SK-MEL-5 (cell line): ENCODE measurements at regions not wholly inside any gene's neighbourhood (a gene's known extent, or its start where the extent isn't known, plus 50 kb on each side); places are given as distances from the start of the nearest gene placed in this dataset.
"Not testable (repeated sequence)": the region's sequence is repeated elsewhere in the genome, so short reads cannot be mapped to it uniquely, and the experiment has no call there.

Source experiments
- DNase-seq: peaks from one replicate; pipeline ENCODE4 v3.0.0-alpha.2; 2016; ENCODE audit warnings: low read depth, low spot score
- in situ Hi-C: cut with HindIII; loops from 2 replicates; pipeline ENCODE4 v1.10.0; 2016; ENCODE audit warnings: low sequenced_read_pairs, high pct_unique_total_duplicates, low pct_unique_long_range_greater_than_20kb

DNA sequence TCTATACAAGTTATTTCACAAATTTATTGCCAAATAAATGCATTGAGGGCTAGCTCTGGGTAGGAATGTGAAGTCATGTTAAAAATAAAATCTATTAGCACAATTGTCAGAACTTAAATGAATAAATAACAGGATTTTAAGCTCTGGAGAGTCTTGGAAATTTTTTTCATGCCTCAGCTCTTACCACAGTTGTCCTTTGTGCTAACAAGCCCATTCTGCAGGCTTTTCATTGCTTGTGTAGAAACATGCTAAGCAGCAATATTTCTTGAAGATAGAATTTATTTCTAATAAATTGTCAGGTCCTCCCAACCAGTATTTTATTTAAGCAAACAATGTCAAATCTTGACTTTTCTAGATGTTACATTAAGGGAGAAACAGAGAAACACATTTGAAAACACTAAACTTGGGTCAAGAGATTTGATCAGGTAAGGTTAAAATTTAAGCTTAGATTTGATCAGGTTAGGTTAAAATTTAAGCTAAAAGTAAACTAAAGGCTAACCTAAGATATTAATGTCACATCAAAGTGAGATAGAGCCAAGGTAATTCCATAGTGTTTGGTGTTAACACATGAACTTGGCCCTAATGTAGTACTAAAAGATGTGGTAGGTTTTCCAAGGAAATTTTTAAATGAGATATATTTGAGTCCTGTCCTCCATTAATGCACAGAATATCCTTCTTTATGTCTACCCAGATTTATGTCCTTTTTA is 179.1 kb upstream of the IL1RAPL1 start:
- DNase-seq, result no peak
- in situ Hi-C loops, result no loop called here

DNA sequence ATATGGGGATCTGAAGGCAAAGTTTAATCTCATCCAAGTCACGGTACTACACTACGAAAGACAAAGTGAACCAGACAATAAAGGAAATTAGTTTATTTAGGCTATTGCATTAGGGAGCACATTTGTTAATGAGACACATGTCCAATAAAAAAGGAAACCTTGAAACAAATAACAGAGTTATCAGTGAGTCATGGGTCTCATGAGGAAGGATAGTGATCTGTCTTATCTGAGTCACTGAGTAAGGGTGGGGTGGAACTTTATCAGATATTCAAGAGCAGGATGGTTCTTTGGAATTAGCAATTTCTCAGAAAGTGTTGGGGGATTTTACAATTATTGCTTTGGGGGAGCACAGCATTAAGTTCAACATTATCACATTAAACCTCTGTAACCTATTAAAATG is 188.9 kb upstream of the IL1RAPL1 start:
- DNase-seq, result no peak
- in situ Hi-C loops, result no loop called here

DNA sequence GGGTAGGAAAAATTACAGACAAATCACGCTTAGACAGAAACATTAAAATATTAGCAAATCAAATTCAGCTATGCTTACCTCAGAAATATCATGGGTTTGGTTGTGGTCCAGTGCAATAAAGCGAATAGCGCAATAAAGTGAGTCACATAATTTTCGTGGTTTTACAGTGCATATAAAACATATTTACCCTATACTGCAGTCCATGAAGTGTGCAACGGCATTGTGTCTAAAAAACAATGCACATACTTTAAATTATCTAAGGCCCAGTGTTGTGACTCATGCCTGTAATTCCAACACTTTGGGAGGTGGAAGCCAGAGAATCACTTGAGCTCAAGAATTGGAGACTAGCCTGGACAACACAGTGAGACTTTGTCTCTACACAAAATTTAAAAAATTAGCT is 195.7 kb upstream of the IL1RAPL1 start:
- no peak for DNase-seq
- in situ Hi-C loops, result no loop called here

DNA sequence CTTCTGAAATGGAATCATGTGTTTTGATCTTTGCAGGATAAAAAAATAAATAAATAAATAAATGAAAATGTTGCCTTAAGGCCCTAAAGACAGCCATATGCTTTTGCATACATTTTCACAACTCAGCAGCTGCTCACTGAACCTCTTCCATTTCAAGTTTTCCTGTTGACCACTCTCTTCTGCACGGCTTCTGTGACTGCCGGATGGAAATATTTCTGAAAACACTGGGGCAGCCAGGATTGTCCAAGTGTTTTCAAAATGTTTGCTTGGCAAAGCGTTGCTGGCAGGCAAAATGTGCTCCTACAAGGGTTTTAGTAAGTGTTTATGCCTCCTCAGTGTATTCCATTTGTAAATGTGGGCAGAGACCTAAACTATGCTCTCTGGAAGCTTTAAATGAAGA is 208.1 kb upstream of the IL1RAPL1 start:
- in situ Hi-C loops, result no loop called here
- DNase-seq, result no peak

DNA sequence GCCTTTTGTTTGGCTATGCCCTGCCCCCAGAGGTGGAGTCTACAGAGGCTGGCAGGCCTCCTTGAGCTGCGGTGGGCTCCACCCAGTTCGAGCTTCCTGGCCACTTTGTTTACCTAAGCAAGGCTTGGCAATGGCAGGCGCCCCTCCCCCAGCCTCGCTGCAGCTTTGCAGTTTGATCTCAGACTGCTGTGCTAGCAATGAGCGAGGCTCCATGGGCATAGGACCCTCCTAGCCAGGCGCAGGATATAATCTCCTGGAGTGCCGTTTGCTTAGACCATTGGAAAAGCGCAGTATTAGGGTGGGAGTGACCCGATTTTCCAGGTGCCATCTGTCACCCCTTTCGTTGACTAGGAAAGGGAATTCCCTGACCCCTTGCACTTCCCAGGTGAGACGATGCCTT is 219.6 kb upstream of the IL1RAPL1 start:
- DNase-seq, result not testable (repeated sequence)

DNA sequence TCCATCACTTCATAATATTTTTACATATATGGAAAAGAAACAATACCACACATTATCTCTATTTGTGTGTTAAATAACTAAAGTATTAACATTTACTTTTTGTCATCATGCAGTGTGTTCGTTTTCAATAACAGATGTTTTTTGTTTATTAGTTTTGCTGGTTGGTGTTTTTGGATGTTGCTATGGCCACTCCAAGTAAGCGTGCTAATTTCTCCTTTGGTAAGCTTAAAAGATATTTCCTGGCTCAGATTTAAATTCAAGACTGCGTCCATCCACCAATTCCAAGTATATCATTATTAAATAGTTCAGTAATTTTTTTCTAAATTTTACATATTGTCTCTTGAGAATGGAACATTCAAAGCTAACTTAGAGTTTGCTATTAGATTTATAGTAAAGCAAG is 235.4 kb upstream of the IL1RAPL1 start:
- no peak for DNase-seq
- in situ Hi-C loops, result no loop called here

More for the DNA sequence above, 219.6 kb upstream of the IL1RAPL1 start:
- in situ Hi-C loops, result not testable (repeated sequence)

DNA sequence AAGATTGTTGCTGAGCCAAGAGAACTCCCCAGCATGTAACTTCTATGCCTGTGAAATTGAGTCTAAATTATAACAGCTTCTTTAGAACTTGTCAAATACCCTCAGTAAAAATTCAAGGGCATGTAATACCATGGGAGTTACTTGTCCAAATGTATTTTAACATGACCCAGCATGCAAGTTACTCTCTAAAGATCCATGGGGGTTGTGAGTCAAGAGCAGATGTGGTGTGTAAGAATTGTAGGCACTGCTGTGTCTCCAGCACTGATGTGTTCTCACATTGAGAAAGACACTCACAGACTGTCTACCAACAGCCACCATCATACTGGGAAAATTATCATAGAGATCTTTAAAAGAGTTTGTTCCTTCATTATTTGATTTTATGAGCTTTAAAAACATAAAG is 237.4 kb upstream of the IL1RAPL1 start:
- in situ Hi-C loops, result no loop called here

DNA sequence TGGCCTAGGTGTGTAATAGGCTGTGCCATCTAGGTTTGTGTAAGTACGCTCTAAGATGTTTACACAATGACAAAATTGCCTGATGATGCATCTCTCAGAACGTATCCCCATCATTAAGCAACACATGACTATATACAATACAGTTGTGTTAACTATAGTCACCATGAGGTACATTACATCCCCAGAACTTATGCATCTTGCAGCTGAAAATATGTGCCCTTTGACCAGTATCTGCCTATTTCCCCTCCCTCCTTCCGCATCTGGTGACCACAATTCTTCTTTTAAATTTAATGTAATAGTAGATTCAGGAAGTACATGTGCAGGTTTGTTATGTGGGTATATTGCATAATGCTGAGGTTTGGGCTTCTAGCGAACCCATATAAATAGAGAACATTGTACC is 239.8 kb upstream of the IL1RAPL1 start:
- DNase-seq, result no peak
- in situ Hi-C loops, result no loop called here

More for the DNA sequence above, 237.4 kb upstream of the IL1RAPL1 start:
- no peak for DNase-seq

DNA sequence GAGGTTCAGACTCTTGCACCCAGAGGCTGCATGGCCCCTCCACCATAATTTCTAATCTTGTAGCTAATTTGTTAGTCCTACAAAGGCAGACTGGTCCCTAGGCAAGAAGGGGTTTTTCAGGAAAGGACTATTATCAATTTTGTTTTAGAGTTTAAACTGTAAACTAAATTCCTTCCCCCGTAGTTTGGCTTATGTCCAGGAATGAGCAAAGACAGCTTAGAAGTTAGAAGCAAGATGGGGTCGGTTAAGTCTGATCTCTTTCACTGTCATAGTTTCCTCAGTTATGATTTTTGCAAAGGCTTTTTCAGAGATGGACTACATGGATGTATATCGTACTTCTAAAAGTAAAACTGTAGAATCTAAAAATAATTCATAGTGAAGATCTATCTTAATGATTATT is 258.1 kb upstream of the IL1RAPL1 start:
- in situ Hi-C loops, result no loop called here

DNA sequence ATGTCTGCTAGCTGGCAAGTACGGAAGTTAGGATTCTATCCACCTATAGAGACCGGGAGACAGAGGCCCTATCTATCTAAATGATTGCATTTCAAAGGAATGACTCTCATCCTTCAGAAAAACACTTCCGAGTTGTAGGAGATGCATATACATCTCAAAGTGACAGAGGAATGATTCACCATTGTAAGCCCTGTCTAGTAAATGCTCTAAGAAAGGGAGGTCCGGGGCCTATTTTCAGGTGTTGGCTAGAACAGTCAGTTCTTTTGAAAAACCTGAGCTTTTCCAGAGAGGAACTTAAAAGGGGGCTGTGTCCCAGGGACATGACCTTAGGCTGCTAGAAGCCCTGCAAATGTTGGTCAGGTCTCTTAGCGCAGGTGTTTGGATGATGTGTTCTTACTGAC is 262.9 kb upstream of the IL1RAPL1 start:
- in situ Hi-C loops, result no loop called here
- DNase-seq, result no peak

More for the DNA sequence above, 258.1 kb upstream of the IL1RAPL1 start:
- DNase-seq, result no peak

DNA sequence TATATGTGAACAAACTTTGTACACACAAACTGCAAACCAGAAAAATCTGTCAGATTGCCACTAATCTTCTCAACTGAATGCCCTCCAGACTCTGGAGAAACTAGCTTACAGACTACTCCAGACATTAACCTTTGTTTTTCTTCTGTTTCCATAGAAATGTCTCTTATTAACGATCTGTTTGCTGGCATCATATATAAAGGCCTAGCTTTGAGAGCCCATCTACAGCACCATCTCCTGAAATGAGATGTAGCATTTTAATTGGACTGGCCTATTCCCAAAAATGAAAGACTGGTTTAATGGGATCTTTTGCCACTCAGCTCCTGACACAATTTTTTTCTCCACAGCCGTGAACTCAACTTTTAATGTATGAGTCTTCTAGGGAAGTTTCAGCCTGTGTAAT is 266.0 kb upstream of the IL1RAPL1 start:
- DNase-seq, result no peak
- in situ Hi-C loops, result no loop called here

DNA sequence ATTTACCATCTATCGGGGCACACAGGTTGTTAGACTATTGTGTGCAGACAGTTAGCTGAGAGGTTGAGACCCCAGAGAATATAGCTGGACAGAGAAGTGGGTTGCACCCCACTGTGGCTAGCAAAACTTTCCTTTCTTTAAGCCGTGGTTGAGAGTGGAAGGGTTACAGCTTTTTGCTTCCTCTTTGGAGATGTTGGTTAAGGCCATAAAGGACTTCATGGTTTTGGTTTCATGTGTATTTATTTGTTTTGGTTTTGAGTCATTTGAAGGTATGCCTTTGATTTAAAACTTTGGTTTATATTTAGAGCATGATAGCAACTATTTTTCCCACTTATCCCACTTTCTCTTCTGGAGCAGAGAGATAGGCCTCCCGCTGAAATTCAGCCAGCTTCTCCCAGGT is 274.3 kb upstream of the IL1RAPL1 start:
- DNase-seq, result no peak
- in situ Hi-C loops, result no loop called here

DNA sequence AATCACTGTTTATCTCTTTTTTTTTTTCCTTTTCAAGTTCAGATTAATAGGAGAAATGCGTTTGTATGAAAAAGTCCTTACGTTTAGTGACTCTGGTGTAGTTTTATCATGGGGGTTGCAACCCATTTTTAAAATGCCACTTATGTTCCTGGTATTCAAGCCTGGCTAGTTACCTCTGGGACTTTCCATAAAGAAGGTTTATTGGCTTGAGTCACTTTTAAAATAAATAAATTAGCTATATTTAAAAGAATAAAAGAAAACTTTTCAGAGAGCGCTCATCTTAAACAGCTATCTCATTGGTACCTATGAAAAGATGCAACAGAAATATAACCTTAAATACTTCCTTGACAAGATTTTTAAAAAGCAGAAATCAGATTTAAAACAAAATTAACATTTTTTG is 275.0 kb upstream of the IL1RAPL1 start:
- in situ Hi-C loops, result no loop called here
- DNase-seq, result no peak

DNA sequence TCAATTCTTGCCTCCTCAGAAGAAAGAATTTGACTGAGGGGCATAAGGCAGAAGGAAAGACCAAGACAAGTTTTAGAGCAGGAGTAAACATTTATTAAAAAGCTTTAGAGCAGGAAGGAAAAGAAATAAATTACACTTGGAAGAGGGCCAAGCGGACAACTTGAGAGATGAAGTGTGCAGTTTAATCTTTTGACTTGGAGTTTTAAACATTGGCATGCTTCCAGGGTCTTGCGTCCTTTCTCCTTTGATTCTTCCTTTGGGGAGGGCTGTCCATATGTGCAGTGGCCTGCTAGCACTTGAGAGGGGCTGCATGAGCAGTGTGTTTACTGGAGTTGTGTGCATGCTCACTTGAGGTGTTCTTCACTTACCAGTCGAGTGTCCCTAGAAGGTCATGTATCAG is 275.8 kb upstream of the IL1RAPL1 start:
- DNase-seq, result no peak
- in situ Hi-C loops, result no loop called here

DNA sequence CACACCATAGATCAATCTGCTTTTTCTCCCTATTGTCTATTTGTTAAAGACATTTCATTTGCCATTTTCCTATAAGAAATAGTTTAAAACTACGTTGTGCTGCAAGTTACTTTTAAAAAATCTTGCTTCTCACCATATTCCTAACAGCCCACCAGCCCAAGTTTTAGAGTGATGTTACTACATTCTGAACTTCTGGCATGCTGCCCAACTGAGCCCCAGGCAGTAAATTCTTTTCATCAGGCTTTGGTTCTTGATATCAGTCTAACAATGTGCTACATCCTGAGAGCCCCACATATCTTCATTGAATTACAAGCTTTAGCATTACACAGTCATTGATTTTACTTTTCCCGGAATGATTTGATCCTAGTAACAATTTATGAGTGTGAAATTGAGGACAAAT is 283.8 kb upstream of the IL1RAPL1 start:
- in situ Hi-C loops, result no loop called here
- DNase-seq, result no peak

DNA sequence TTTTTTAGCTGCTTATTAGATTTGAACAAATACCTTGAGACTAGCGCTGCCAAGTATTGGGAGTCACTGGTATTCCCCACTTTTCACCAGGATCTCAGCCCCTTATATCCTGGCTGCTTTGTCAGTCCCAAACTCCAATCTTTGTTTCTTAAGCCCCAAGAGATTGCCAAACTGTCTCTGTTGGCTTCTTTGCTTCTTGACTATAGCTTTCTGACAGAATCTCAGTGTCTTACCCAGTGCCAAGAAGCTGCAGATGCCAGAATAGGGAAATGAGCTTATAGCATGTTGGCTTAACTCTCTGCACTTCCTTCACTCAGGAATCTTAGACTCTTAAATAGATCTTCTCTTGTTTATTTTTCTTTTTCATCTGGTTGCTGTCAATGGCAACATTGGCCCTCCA is 297.5 kb upstream of the DCAF8L1 start:
- in situ Hi-C loops, result no loop called here
- no peak for DNase-seq

DNA sequence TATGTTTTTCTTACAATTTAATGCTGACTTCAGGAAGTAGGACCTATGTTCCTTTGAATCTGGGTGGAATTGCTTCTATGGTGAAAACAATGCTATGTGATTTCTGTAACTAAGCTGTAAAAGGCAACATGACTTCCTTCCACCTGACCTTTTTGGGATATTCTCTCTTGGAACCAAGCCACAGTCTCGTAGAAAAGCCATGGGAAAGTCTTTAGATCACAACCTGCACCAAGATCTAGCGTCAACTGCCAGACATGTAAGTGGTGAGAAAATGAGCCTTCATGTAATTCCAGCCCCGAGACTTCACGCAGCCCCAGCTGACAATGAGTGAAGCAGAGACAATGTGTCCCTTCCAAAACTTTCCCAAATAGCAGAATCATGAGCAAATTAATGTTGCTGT is 297.0 kb upstream of the DCAF8L1 start:
- in situ Hi-C loops, result no loop called here
- no peak for DNase-seq

DNA sequence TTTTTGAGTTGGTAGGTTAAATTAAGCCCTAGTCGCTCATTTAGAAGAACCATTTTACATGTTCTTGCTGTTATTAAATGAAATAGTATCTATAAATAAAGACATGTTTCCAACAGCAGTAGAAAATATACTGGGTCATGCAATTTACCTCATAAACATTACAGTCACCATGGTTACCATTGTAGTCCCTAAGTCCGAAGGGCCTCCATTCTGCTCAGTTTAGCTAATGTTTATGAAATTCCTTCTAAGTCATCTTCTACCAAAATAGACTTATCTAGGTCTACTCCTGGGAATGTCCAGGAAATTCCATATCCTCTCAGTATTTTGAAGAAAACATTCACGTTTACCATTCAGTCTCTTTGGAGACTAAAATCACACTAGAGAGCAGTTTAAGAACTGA is 292.5 kb upstream of the DCAF8L1 start:
- DNase-seq, result no peak

DNA sequence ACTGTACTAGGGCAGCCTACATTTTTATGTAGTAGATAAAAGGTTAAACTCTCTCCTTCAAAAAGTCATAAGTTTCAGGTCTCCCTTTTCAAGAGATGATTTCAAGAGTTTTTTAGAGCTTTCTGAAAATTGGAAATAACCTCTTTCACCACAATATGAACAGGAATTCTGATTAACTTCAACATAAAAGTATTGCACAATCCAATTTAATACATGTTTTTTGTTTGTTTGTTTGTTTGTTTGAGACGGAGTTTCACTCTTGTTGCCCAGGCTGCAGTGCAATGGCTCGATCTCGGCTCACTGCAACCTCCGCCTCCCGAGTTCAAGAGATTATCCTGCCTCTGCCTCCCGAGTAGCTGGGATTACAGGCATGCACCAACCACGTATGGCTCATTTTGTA is 265.4 kb upstream of the DCAF8L1 start:
- in situ Hi-C loops, result no loop called here
- no peak for DNase-seq

More for the DNA sequence above, 292.5 kb upstream of the DCAF8L1 start:
- in situ Hi-C loops, result no loop called here

DNA sequence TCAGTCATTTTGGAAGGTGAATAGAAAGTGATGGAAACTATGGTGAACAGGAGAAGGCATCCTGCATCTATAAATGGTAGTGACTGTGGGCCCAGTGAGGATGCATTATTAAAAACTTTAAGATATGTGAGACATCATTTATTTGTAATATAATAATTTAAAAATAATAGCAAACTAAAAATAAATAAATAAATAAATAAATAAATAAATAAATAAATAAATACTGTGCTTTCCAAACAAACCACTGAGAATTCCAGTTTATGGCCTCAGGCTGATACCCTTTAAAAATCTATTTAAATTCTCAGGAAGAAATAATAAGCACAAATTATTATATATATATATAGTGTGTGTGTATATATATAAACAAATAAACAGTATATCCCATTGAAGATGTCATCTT is 248.0 kb upstream of the DCAF8L1 start:
- in situ Hi-C loops, result no loop called here
- no peak for DNase-seq
